Body of pancreas (tissue), 4 donors: ENCODE measurements at regions not wholly inside any gene's neighbourhood (a gene's known extent, or its start where the extent isn't known, plus 50 kb on each side); places are given as distances from the start of the nearest gene placed in this dataset.

Experiments used
- POLR2A ChIP-seq, 3 donors: fragments of 450-650 bp; IDR thresholded peaks; one replicate each; pipeline ENCODE4 v1.6.1; 2016; ENCODE audit warnings: antibody characterized with exemption in 3 of 3, mild to moderate bottlenecking in 2 of 3
- TF ChIP-seq, protein P1 (sequence below), 7 experiments: fragments of 450-650 bp in 4 of 7; fragments of 200-600 bp in 3 of 7; sonication (generic) in 3 of 7; IDR thresholded peaks; one replicate each; pipeline ENCODE4 v1.5.1; 2016 to 2019; ENCODE audit warnings: antibody characterized with exemption in 7 of 7

DNA sequence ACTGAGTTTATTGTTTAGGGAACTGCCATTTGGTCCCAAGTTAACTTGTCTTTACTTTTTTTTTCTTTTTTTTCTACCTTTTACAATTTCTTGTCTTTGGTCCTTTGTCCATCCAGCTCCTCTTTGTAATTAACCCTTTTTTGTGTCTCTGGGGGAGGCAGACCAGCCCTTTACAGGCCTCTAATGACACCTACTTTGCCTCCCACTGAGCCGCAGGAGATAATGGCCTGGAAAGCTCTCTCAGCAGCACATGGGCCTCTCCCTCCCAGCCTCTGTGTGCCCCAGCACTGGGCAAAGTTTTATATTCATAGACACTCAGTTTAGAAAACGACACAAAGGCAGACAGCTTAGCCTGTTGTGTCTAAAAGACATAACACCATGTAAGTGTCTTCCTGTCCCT lies 480.4 kb downstream of the SOX6 start:
- TF ChIP-seq POLR2A (IDR thresholded peaks at IDR 0.05) = no peak
- TF ChIP-seq, protein P1, sequence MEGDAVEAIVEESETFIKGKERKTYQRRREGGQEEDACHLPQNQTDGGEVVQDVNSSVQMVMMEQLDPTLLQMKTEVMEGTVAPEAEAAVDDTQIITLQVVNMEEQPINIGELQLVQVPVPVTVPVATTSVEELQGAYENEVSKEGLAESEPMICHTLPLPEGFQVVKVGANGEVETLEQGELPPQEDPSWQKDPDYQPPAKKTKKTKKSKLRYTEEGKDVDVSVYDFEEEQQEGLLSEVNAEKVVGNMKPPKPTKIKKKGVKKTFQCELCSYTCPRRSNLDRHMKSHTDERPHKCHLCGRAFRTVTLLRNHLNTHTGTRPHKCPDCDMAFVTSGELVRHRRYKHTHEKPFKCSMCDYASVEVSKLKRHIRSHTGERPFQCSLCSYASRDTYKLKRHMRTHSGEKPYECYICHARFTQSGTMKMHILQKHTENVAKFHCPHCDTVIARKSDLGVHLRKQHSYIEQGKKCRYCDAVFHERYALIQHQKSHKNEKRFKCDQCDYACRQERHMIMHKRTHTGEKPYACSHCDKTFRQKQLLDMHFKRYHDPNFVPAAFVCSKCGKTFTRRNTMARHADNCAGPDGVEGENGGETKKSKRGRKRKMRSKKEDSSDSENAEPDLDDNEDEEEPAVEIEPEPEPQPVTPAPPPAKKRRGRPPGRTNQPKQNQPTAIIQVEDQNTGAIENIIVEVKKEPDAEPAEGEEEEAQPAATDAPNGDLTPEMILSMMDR (IDR thresholded peaks at IDR 0.05) = no peak
